HG03354 (cell line): ENCODE measurements at regions not wholly inside any gene's neighbourhood (a gene's known extent, or its start where the extent isn't known, plus 50 kb on each side); places are given as distances from the start of the nearest gene placed in this dataset.
"Not testable (repeated sequence)": the region's sequence is repeated elsewhere in the genome, so short reads cannot be mapped to it uniquely, and the experiment has no call there.

Source experiments
- ATAC-seq: cut with Tn5 transposase; IDR thresholded peaks from one replicate; pipeline ENCODE4 v1.9.1; 2021; ENCODE audit warnings: mild to moderate bottlenecking; ENCODE audit not compliant: unreplicated experiment, poor library complexity, severe bottlenecking

DNA sequence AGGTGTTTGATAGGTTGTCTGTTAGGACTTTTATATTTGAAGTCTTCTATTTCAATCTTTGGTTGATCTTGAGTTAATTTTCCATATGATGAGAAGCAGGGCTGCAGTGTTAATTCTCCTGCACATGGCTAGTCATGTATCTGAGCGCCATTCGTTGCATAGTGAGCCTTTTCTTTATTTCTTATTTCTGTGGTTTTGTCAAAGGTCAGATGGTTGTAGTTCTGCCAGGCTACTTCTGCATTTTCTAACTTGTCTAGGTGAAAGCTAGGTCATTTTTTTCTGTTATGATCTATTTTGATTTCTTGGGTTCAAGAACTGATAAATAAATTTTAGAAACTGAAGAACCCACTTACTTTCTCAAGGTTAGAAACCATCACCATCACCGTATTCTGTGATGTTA, 56.7 kb downstream of the CCDC74A start:
- no peak for ATAC-seq

DNA sequence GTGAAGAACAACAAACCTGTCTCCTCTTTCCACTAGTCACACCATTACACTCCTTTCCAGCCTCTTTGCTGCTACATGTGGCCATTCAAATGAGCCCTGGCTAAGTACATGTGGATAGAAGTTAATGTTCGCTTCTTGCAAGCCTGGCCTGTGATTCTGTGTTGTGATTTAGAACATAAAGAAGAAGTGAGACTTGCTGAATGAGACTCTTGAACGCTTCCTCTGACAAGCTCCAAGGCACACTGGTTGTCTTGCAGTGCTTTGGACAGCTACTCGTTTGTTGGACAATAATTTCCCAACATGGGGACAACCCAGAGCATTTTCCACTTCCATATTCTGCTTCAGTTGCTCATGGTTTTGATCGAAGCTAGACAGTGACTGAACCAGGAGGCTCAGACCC, 57.3 kb downstream of the CCDC74A start:
- ATAC-seq, result peak; percentile 63

DNA sequence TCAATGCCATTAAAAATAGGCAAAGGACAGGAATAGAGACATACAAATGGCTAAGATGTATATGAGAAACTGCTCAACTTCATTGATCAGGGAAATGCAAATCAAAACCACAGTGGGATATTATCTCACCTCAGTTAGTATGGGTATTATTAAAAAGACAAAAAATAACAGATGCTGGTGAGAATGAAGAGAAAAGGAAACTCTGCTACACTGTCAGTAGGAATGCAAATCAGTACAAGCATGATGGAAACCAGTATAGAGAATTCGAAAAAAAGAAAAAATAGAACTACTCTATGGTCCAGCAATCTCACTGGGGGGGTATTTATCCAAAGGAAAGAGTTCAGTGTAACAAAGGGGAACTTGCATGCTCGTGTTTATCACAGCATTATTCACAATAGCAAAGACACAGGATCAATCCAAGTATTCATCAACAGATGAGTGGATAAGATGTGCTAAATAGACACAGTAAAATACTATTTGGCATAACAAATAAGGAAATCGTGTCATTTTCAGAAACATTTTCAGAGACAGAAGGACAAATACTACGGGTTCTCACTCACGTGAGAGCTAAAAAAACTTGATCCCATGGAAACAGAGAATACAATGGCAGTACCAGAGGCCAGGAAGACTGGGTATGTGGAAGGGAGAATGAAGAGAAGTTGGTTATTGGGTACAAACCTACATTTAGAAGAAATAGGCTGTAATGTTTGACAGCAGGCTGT, 60.6 kb downstream of the CCDC74A start:
- peak; percentile 86 for ATAC-seq

DNA sequence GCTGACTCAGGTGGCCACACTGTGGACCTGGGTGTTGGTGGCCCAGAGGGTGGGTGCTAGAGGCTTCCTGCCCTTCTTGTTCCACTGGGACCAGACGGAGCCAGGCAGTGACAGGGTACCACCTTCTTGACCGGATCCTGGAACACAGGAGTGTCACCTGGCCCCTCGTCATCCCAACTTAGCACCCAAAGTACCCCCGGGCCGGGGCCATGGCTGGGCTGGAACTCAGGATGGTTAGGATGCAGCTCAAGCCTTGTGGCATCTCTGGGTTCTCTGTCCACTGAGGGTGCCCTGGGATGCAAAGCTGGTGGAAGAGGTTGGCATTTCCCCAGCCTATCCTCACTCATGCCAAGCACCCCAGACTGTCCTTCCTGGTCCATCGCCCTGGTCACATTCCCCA, 61.4 kb downstream of the CCDC74A start:
- not testable (repeated sequence) for ATAC-seq

DNA sequence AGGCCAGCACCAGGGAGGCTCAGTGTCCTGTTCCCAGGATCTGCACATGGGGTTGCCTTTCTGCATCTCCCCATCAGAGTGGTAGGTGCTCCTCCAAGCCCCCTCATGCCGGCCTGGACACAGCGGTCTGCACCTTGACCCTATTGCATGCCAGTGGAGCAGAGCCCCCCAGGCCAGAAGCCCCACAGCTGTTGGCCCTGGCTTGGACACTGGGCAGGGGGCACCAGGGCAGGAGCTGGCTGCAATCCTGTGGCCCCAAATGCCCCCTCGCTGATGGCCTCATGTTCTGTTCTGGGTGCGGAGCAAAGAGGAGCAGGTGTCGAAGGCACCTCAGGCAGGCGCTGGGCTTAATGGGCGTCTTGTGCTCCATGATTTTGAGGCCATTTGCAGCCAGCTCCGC, 62.7 kb downstream of the CCDC74A start:
- no peak for ATAC-seq

DNA sequence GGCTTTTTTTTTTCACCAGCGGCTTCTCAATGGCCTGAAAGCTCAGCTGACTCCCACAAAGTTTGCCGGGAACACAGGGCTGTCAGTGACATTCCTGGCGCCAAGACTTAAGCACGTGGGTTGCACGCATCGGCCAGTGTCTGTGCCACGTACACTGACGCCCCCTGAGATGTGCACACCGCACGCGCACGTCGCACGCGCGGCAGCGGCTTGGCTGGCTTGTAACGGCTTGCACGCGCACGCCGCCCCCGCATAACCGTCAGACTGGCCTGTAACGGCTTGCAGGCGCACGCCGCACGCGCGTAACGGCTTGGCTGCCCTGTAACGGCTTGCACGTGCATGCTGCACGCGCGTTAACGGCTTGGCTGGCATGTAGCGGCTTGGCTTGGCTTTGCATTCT, 63.2 kb downstream of the CCDC74A start:
- ATAC-seq, result no peak

DNA sequence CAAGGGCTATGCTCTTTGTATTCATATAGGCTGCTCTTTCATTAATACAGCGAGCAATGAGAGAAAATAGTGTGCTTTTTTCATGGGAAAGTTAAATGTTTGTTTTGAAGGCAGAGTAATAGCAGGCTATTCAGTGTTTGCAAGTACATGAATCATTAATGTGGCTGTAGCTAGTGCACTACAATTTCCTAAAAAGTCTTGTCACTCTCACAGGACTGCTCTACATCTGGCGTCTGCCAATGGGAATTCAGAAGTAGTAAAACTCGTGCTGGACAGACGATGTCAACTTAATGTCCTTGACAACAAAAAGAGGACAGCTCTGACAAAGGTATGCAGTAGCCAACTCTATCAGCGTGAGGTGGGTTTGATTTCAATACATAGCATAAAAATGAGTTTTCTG, 68.9 kb downstream of the CCDC74A start:
- ATAC-seq, result not testable (repeated sequence)

DNA sequence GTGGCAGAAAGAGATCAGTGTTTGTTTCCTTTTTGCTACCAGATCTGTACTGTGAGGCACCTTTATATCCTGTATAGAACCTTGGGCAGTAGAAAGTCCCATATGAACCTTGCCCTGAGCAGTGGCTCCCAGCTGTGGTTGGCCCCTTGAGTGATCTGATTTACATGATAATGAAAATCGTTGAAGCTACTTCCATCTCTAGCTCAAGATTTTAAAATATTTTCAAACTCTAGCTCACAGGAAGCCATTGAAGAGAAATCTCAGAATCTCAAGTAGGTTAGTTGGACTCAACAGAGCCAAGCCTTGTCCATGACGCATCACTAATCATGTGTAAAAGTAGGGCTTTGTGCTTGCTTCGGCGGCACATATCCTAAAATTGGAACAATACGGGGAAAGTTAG, 74.8 kb downstream of the CCDC74A start:
- not testable (repeated sequence) for ATAC-seq

DNA sequence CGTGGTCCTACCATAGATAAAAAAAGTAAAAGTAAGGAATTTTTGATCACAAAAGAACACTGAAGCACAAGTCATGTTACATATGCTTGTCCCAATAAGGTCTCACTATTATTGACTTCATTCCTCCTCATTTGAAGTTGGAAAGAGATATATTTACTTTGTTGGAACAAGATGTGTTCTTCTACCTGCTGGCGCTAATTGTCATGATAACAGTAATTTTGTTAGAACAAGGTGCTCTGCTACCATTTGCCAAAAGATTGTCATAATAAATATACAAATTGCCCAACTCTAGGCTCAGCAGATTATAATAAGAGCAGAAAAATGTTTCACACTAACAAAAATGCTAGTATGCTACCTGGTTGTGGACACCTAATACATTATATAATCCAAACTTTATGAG, 77.0 kb downstream of the CCDC74A start:
- not testable (repeated sequence) for ATAC-seq

DNA sequence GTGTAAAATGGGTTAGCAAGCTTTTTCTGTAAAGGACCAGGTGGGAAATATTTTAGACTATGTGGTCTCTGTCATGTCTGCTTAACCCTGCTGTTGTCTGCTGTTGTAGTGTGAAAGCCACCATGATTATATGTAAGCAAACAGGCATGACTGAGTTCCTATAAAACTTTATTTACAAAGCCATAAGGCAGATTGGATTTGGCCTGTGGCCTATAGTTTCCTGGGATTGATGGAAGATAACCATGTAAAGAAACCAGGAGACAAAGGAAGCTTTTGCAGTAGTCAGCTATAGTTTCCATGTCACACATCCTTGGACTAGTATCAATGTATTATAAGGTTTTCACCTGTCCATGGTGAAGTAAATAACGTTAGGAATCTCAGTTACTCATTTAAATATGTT, 78.7 kb downstream of the CCDC74A start:
- not testable (repeated sequence) for ATAC-seq

DNA sequence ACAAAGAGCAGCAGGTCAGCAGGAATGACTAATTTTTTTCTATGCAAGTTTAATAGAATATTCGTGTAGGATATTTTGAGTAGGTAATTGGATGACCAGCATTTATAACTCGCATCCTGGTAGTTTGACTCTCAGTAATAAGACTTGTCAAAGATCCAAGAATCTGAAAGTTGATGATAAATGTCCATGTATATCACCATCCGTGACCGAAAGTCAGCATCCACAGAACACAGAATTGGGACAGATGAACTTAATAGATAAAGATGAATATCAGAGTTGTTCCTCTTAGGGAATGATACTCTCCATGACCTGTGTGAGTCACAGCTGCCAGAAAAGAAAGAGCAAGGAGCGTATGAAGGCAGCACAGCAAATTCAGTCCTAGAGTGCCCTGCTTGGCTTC, 79.4 kb downstream of the CCDC74A start:
- ATAC-seq, result not testable (repeated sequence)

DNA sequence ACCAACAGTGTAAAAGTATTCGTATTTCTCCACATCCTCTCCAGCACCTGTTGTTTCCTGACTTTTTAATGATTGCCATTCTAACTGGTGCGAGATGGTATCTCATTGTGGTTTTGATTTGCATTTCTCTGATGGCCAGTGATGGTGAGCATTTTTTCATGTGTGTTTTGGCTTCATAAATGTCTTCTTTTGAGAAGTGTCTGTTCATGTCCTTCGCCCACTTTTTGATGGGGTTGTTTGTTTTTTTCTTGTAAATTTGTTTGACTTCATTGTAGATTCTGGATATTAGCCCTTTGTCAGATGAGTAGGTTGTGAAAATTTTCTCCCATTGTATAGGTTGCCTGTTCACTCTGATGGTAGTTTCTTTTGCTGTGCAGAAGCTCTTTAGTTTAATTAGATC, 86.9 kb downstream of the CCDC74A start:
- ATAC-seq, result not testable (repeated sequence)

DNA sequence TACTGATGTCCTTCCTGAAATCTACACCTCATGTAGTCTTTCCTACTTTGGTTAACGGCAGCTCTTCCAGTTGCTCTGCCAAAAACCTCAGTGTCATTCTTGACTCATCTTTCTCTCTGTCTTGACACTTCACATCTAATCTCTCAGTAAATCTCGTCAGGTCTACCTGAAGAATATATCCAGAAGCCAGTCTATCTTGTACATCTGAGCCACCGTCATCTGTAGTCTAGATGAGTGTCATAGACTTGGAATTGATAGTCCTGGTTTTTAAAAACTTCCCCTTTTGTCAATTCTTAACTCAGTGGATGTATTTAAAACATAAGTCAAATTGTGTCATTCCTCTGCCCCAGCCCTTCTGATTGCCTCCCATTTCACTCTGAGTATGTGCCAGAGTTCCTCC, 90.6 kb downstream of the CCDC74A start:
- ATAC-seq, result not testable (repeated sequence)

DNA sequence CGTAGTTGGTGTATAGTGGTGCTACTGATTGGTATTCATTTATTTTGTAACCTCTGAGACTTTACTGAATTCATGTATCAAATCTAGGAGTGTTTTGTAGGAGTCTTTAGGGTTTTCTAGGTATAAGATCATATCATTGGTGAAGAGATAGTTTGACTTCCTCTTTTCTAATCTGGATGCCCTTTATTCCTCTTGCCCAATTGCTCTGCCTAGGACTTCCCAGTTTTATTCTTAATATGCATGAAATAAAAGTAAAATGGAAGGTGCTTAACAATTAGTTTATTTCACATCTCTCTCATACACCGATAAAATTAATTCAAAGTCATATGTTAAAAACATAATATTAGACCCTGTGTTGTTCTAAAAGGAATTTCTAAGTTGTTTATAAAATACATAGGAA, 95.2 kb downstream of the CCDC74A start:
- ATAC-seq, result not testable (repeated sequence)

DNA sequence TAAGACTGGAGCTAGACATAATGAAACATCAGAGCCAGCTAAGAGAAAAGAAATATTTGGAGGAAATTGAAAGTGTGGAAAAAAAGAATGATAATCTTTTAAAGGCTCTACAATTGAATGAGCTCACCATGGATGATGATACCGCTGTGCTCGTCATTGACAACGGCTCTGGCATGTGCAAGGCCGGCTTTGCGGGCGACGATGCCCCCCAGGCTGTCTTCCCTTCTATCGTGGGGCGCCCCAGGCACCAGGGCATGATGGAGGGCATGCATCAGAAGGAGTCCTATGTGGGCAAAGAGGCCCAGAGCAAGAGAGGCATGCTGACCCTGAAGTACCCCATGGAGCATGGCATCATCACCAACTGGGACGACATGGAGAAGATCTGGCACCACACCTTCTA, 98.3 kb downstream of the CCDC74A start:
- ATAC-seq, result not testable (repeated sequence)

DNA sequence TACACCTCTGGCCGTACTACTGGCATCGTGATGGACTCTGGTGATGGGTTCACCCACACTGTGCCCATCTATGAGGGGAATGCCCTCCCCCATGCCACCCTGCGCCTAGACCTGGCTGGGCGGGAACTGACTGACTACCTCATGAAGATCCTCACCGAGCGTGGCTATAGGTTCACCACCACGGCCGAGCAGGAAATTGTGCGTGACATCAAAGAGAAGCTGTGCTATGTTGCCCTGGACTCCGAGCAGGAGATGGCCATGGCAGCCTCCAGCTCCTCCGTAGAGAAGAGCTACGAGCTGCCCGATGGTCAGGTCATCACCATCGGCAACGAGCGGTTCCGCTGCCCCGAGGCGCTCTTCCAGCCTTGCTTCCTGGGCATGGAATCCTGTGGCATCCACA, 98.9 kb downstream of the CCDC74A start:
- ATAC-seq, result not testable (repeated sequence)

DNA sequence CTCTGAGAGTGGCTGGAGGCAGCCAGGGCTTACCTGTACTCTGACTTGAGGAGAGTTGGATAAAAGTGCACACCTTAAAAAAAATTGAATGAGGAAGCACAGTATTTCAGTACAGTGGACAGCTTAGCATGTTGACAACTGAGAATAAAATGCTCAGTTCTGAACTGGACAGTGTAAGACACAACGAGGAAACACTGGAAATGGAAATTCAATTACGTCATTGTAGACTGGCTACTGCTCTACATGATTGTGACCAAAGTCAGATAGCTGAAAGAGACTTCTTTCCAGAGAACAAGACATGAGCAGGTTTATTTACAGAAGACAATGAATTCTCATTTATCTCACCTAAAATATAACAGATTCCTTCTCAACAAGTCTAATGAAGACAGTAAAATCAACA, 100.1 kb downstream of the CCDC74A start:
- not testable (repeated sequence) for ATAC-seq

DNA sequence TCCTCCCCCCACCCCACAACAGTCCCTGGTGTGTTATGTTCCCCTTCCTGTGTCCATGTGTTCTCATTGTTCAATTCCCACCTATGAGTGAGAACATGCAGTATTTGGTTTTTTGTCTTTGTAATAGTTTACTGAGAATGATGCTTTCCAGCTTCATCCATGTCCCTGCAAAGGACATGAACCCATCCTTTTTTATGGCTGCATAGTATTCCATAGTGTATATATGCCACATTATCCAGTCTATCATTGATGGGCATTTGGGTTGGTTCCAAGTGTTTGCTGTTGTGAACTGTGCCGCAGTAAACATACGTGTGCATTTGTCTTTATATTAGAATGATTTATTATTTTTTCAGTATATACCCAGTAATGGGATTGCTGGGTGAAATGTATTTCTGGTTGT, 104.0 kb downstream of the CCDC74A start:
- ATAC-seq, result not testable (repeated sequence)

DNA sequence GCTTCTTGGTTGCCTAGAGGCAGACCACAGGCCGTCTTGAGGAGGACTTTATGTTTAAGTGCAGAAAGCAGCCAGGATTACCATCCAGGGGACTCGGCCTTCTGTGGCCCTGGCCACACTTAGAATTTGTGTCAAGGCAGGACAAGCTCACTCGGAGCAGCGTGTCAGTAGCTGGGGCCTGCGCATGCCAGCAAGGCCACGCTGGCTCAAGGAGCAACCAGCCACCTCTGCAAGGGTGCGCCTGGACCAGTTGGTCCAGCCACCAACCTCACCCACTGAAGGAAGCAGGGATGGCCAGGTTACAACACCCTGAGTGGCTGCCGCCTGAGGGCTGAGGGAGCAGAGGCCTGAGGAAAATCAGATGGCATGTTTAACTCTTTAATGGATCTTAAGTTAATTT, 105.7 kb downstream of the CCDC74A start:
- not testable (repeated sequence) for ATAC-seq

DNA sequence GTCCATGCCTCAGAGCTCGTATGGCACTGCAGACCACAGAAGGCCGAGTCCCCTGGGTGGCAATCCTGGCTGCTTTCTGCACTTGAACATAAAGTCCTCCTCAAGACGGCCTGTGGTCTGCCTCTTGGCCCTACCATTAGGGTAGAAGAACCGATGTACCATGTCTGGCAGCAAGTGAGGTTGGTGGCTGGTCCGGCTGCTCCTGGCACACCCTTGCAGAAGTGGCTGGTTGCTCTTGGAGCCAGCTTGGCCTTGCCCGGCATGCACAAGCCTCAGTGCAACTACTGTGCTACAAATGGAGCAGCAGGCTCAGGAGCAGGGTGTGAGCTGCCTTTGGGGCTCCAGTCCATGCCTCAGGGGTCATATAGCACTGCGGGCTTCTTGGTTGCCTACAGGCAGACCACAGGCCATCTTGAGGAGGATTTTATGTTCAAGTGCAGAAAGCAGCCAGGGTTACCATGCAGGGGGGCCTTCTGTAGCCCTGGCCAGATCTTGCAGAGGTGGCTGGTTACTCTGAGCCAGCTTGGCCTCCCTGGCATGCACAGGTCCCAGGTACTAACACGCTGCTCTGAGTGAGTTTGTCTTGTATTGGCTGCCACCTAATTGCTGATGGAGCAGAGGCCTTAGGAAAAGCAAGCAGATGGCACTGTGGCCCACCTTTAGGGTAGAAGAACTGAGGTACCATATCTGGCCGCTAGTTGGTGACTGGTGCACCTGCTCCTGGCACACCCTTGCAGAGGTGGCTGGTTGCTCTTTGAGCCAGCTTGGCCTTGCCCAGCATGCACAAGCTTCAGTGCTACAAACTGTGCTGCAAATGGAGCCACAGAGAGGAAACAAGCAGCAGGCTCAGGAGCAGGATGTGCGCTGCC, 106.4 kb downstream of the CCDC74A start:
- ATAC-seq, result not testable (repeated sequence)

DNA sequence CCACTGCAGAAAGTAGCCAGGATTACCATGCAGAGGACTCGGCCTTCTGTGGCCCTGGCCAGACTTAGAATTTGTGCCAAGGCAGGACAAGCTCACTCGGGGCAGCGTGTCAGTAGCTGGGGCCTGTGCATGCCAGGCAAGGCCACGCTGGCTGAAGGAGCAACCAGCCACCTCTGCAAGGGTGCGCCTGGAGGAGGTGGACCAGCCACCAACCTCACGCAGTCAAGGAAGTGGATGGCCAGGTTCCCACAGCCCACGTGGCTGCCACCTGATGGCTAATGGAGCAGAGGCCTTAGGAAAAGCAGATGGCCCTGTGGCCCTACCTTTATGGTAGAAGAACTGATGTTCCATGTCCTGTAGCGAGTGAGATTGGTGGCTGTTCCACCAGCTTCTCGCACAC, 107.9 kb downstream of the CCDC74A start:
- no peak for ATAC-seq
